ENCODE measurements at regions not wholly inside any gene's neighbourhood (a gene's known extent, or its start where the extent isn't known, plus 50 kb on each side); places are given as distances from the start of the nearest gene placed in this dataset.
A peak's percentile ranks its signal among the peaks of the same experiment; 100 is the strongest.
"Not testable (repeated sequence)": the region's sequence is repeated elsewhere in the genome, so short reads cannot be mapped to it uniquely, and the experiment has no call there.

- DNase-seq (ENCODE audit: low read depth) = peak; percentile 69
These were observed 181.9 kb upstream of the HAAO start for GRCh38 chr2:42974169-42974720.

- no peak for DNase-seq (ENCODE audit: low read depth)
These were observed 181.3 kb upstream of the HAAO start for GRCh38 chr2:42973726-42974125.

GRCh38 chr2:42972933-42973516 is 180.6 kb upstream of the HAAO start:
- DNase-seq (ENCODE audit: low read depth) = not testable (repeated sequence)

GRCh38 chr2:42971947-42972736 is 179.8 kb upstream of the HAAO start:
- DNase-seq (ENCODE audit: low read depth) = peak; percentile 41

GRCh38 chr2:42971381-42971780 is 179.0 kb upstream of the HAAO start:
- DNase-seq (ENCODE audit: low read depth) = no peak

GRCh38 chr2:42970151-42970550 is 177.8 kb upstream of the HAAO start:
- DNase-seq (ENCODE audit: low read depth) = no peak

GRCh38 chr2:42969231-42970150 is 177.1 kb upstream of the HAAO start:
- DNase-seq (ENCODE audit: low read depth) = peak; percentile 69

GRCh38 chr2:42967959-42968674 is 175.7 kb upstream of the HAAO start:
- DNase-seq (ENCODE audit: low read depth) = no peak

- DNase-seq (ENCODE audit: low read depth) = no peak
These were observed 173.5 kb upstream of the HAAO start for GRCh38 chr2:42965910-42966309.

GRCh38 chr2:42965196-42965595 is 172.8 kb upstream of the HAAO start:
- DNase-seq (ENCODE audit: low read depth) = no peak

- peak; percentile 89 for DNase-seq (ENCODE audit: low read depth)
These were observed 172.2 kb upstream of the HAAO start for GRCh38 chr2:42964439-42965083.

- DNase-seq (ENCODE audit: low read depth) = no peak
These were observed 171.2 kb upstream of the HAAO start for GRCh38 chr2:42963452-42964068.

GRCh38 chr2:42962508-42962953 is 170.1 kb upstream of the HAAO start:
- no peak for DNase-seq (ENCODE audit: low read depth)

GRCh38 chr2:42961961-42962360 is 169.6 kb upstream of the HAAO start:
- DNase-seq (ENCODE audit: low read depth) = no peak

- DNase-seq (ENCODE audit: low read depth) = no peak
These were observed 169.0 kb upstream of the HAAO start for GRCh38 chr2:42961385-42961811.

GRCh38 chr2:42960842-42961180 is 168.4 kb upstream of the HAAO start:
- DNase-seq (ENCODE audit: low read depth) = no peak

- DNase-seq (ENCODE audit: low read depth) = no peak
These were observed 167.8 kb upstream of the HAAO start for GRCh38 chr2:42960002-42960841.

GRCh38 chr2:42959234-42960001 is 167.0 kb upstream of the HAAO start:
- peak; percentile 69 for DNase-seq (ENCODE audit: low read depth)

GRCh38 chr2:42958741-42959233 is 166.4 kb upstream of the HAAO start:
- DNase-seq (ENCODE audit: low read depth) = no peak
